Adrenal gland (tissue), 9 donors: ENCODE measurements at regions not wholly inside any gene's neighbourhood (a gene's known extent, or its start where the extent isn't known, plus 50 kb on each side); places are given as distances from the start of the nearest gene placed in this dataset.

Source experiments
- DNase-seq, 7 donors: peaks; one replicate each; pipeline ENCODE4 v3.0.0-alpha.2; 2019 to 2020
- H3K27ac ChIP-seq, 5 donors: fragments of 200-600 bp; sonication (generic) in 4 of 5; 1 replicate in 3 of 5; 2 replicates in 2 of 5; pipeline versions ENCODE4 v1.5.1 to v1.8.0; 2016 to 2020; ENCODE audit warnings: mild to moderate bottlenecking in 1 of 5
- H3K27me3 ChIP-seq: fragments of 200-600 bp; 2 replicates; pipeline ENCODE4 v1.8.0; 2021
- H3K36me3 ChIP-seq, 2 donors: fragments of 200-600 bp; replicated peaks in 1 of 2; 1 replicate in 1 of 2; 2 replicates in 1 of 2; pipeline versions ENCODE4 v1.5.1 to v1.8.0; 2018 to 2022
- H3K4me1 ChIP-seq, 2 donors: fragments of 200-600 bp; replicated peaks in 1 of 2; 1 replicate in 1 of 2; 2 replicates in 1 of 2; pipeline versions ENCODE4 v1.5.1 to v1.8.0; 2018 to 2021
- H3K4me3 ChIP-seq, 4 donors: fragments of 200-600 bp; sonication (generic) in 3 of 4; one replicate each; pipeline ENCODE4 v1.5.1; 2016 to 2018
- H3K9me3 ChIP-seq, 3 donors: fragments of 200-600 bp; sonication (generic) in 1 of 3; replicated peaks in 1 of 3; 1 replicate in 2 of 3; 2 replicates in 1 of 3; pipeline versions ENCODE4 v1.5.1 to v1.8.0; 2016 to 2021
- POLR2A ChIP-seq, 2 donors: fragments of 450-650 bp; IDR thresholded peaks; one replicate each; pipeline ENCODE4 v1.6.1; 2017; ENCODE audit warnings: antibody characterized with exemption in 2 of 2, mild to moderate bottlenecking in 2 of 2, moderate library complexity in 1 of 2
- WGBS, 4 donors: extraction: QIAGEN DNeasy Blood & Tissue Kit in 2 of 4; methylation state at CpG; one replicate each; pipeline versions ENCODE4 v1.1.5 to v1.1.7; 2013 to 2017; 5-methylcytosine and 5-hydroxymethylcytosine counted together
- intact Hi-C, 2 donors: fragments of 100-400 bp; cut with DNase I; formaldehyde crosslinking; loops; one replicate each; pipeline versions ENCODE4 v1.14.1 to v1.15.0; 2022 to 2023
- TF ChIP-seq, protein P1 (sequence below), 6 experiments: fragments of 450-650 bp in 4 of 6; fragments of 200-600 bp in 2 of 6; sonication (generic) in 1 of 6; IDR thresholded peaks; 1 replicate in 5 of 6; 2 replicates in 1 of 6; pipeline versions ENCODE4 v1.5.1 to v1.8.0; 2016 to 2021; ENCODE audit warnings: antibody characterized with exemption in 6 of 6, mild to moderate bottlenecking in 2 of 6, moderate library complexity in 1 of 6
- donor health status: healthy with polysubstance abuse.
- donor health status: Bipolar disorder and iron deficiency.
- donor health status: DM: yes; HTN: yes; CAD: no.
- donor health status: DM: no; HTN: no; CAD: no.
- donor health status: DM: no; HTN: no; CAD: no.

DNA sequence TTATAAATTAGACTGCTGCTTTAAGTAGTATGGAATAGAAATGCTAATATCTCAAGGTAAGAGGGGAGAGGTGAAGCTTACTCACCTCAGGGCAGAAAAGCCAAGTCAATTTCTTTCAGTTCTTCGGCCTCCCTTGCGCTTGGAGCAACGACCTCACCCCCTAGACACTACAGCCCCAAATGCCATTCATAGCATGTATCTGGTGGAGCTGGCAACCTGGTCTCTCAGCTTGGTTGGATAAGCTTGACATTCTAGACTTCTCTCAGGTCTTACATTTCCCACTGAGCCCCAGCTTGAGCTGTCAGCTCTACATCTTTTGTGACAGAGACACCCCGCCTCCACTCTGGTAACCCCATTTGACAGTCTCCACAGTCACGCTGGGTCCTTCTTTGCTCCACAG, 154.9 kb downstream of the ZNF608 start:
- Histone ChIP-seq H3K27me3 (no peaks in the 10 kb centered on the region), H3K4me1 (no peaks in the 10 kb centered on the region), H3K9me3 (no peaks in the 10 kb centered on the region), H3K4me3 (no peak overlapping the region), H3K27ac (no peak overlapping the region), H3K36me3 (no peaks in the 10 kb centered on the region)
- intact Hi-C loops: no loop called here
- 92 to 95% (median 95%) methylated on average over 5 of the region's 5 CpGs for WGBS, 4 donors
- no peak for DNase-seq
- TF ChIP-seq, protein P1, sequence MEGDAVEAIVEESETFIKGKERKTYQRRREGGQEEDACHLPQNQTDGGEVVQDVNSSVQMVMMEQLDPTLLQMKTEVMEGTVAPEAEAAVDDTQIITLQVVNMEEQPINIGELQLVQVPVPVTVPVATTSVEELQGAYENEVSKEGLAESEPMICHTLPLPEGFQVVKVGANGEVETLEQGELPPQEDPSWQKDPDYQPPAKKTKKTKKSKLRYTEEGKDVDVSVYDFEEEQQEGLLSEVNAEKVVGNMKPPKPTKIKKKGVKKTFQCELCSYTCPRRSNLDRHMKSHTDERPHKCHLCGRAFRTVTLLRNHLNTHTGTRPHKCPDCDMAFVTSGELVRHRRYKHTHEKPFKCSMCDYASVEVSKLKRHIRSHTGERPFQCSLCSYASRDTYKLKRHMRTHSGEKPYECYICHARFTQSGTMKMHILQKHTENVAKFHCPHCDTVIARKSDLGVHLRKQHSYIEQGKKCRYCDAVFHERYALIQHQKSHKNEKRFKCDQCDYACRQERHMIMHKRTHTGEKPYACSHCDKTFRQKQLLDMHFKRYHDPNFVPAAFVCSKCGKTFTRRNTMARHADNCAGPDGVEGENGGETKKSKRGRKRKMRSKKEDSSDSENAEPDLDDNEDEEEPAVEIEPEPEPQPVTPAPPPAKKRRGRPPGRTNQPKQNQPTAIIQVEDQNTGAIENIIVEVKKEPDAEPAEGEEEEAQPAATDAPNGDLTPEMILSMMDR (IDR thresholded peaks at IDR 0.05): no peak
- TF ChIP-seq POLR2A (IDR thresholded peaks at IDR 0.05): no peak

DNA sequence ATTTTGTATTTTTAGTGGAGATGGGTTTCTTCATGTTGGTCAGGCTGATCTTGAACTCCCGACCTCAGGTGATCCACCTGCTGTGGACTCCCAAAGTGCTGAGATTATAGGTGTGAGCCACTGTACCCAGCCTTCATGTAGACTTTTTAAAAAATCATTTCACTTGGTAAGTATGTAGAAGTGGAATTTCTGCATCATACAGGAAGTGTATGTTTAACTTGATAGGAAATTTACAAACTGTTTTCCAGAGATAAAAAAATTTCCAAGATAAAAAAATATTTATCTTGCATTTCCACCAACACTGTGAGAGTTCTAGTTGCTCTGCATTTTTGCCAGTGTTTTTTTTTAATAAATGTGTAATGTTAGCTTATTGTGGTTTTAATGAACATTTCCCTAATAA, 155.8 kb downstream of the ZNF608 start:
- DNase-seq: no peak
- intact Hi-C loops: no loop called here
- H3K4me3 ChIP-seq: no peak overlapping the region
- no peaks in the 10 kb centered on the region for H3K9me3 ChIP-seq
- H3K36me3 ChIP-seq: no peaks in the 10 kb centered on the region
- no peaks in the 10 kb centered on the region for H3K4me1 ChIP-seq
- TF ChIP-seq, protein P1 (IDR thresholded peaks at IDR 0.05): no peak
- no peak for TF ChIP-seq POLR2A (IDR thresholded peaks at IDR 0.05)
- 83 to 90% (median 84%) methylated on average over 1 of the region's 1 CpG for WGBS, 4 donors
- H3K27me3 ChIP-seq: no peaks in the 10 kb centered on the region
- no peak overlapping the region for H3K27ac ChIP-seq

DNA sequence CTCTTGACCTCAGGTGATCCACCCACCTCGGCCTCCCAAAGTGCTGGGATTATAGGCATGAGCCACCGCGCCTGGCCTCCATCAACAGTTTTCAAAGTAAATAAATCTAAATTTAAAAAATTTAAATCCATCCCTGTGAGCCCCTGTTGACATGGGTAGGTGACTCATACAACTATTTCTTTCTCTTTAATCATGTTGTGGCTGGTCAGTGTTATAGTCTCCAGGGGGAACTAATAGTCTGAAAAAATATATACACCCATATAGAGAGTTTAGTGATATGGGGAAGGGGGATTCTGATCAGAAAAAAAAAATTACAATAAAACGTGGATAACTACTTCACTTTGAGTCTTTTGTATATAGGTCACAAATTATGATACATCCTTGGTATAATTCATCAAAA, 159.2 kb downstream of the ZNF608 start:
- no peak for TF ChIP-seq POLR2A (IDR thresholded peaks at IDR 0.05)
- TF ChIP-seq, protein P1 (IDR thresholded peaks at IDR 0.05): no peak
- 88 to 93% (median 90%) methylated on average over 4 of the region's 4 CpGs for WGBS, 4 donors
- no peak overlapping the region for H3K27ac ChIP-seq
- no peak overlapping the region for H3K4me3 ChIP-seq
- no peaks in the 10 kb centered on the region for H3K27me3 ChIP-seq
- DNase-seq: no peak
- no peaks in the 10 kb centered on the region for H3K36me3 ChIP-seq
- H3K9me3 ChIP-seq: no peaks in the 10 kb centered on the region
- no peaks in the 10 kb centered on the region for H3K4me1 ChIP-seq
- intact Hi-C loops: no loop called here

DNA sequence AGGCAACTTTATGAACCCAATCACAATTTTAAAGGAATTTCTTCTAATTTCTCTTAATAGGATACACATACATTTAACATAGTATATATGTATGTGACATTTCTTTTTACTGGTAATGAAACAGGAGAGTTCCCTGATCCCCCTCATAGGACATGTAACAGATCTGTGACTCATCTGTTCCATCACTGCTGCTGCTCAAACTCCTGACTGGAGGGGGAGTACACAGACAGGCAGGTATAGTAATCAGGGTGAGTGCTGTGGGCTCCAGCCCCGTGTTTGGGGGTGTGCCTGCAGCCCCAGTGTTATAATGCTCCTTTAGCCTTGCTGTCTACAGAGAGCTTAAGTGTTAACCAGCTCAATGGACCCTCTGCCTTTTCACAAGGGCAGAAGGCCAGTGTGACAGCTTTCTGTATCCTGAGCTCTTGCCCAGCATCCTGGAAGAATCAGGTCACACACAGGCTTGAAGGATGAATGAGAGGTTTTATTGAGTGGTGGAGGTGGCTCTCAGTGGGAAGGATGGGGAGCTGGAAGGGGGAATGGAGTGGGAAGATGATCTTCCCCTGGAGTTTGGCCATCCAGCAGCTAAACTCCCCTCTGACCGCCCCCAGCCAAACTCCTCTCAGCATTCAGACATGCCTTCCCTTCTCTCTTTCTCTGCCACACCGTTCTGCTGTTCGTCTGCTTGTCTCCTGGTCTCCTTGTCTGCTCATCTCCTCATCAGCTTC, 161.3 kb downstream of the ZNF608 start:
- no peak for TF ChIP-seq POLR2A (IDR thresholded peaks at IDR 0.05)
- TF ChIP-seq, protein P1 (IDR thresholded peaks at IDR 0.05): no peak
- WGBS, 4 donors: 88 to 98% (median 94%) methylated on average over 4 of the region's 4 CpGs
- Histone ChIP-seq H3K9me3 (no peaks in the 10 kb centered on the region), H3K27me3 (no peaks in the 10 kb centered on the region), H3K36me3 (no peaks in the 10 kb centered on the region), H3K4me1 (no peaks in the 10 kb centered on the region), H3K27ac (no peak overlapping the region), H3K4me3 (no peak overlapping the region)
- no peak for DNase-seq
- intact Hi-C loops: no loop called here
